LHCN-M2 (cell line): ENCODE measurements at regions not wholly inside any gene's neighbourhood (a gene's known extent, or its start where the extent isn't known, plus 50 kb on each side); places are given as distances from the start of the nearest gene placed in this dataset.

ENCODE experiments used
- DNase-seq: peaks from one replicate; pipeline ENCODE4 v3.0.0-alpha.2; 2012; ENCODE audit warnings: low read depth

GRCh38 chr4:15270201-15270600 is 157.6 kb upstream of the C1QTNF7 start:
- DNase-seq, result no peak

- DNase-seq, result no peak
Observed at GRCh38 chr4:15286041-15286440, 141.8 kb upstream of the C1QTNF7 start.

GRCh38 chr4:15291122-15291521 is 136.7 kb upstream of the C1QTNF7 start:
- DNase-seq, result peak; percentile 8

GRCh38 chr4:15293711-15294110 is 134.1 kb upstream of the C1QTNF7 start:
- DNase-seq, result no peak

- no peak for DNase-seq
Observed at GRCh38 chr4:15294202-15294601, 133.6 kb upstream of the C1QTNF7 start.

GRCh38 chr4:15294832-15295231 is 133.0 kb upstream of the C1QTNF7 start:
- DNase-seq, result no peak

GRCh38 chr4:15295421-15296162 is 132.2 kb upstream of the C1QTNF7 start:
- DNase-seq, result no peak

- DNase-seq, result no peak
Observed at GRCh38 chr4:15297344-15297743, 130.5 kb upstream of the C1QTNF7 start.

GRCh38 chr4:15299627-15300026 is 128.2 kb upstream of the C1QTNF7 start:
- DNase-seq, result no peak

- DNase-seq, result peak; percentile 83
Observed at GRCh38 chr4:15303052-15303641, 124.7 kb upstream of the C1QTNF7 start.

- DNase-seq, result no peak
Observed at GRCh38 chr4:15314974-15315373, 112.9 kb upstream of the C1QTNF7 start.

GRCh38 chr4:15317246-15317645 is 110.6 kb upstream of the C1QTNF7 start:
- DNase-seq, result peak; percentile 74

- DNase-seq, result no peak
Observed at GRCh38 chr4:15318621-15319348, 109.0 kb upstream of the C1QTNF7 start.

- no peak for DNase-seq
Observed at GRCh38 chr4:15320121-15320678, 107.6 kb upstream of the C1QTNF7 start.

GRCh38 chr4:15322006-15322405 is 105.8 kb upstream of the C1QTNF7 start:
- no peak for DNase-seq

- DNase-seq, result no peak
Observed at GRCh38 chr4:15325987-15326386, 101.8 kb upstream of the C1QTNF7 start.

GRCh38 chr4:15327311-15328298 is 100.2 kb upstream of the C1QTNF7 start:
- peak; percentile 94 for DNase-seq

GRCh38 chr4:15331930-15332329 is 95.9 kb upstream of the C1QTNF7 start:
- no peak for DNase-seq

- no peak for DNase-seq
Observed at GRCh38 chr4:15332377-15332776, 95.5 kb upstream of the C1QTNF7 start.

- no peak for DNase-seq
Observed at GRCh38 chr4:15333692-15334633, 93.9 kb upstream of the C1QTNF7 start.
